ENCODE measurements at regions not wholly inside any gene's neighbourhood (a gene's known extent, or its start where the extent isn't known, plus 50 kb on each side); places are given as distances from the start of the nearest gene placed in this dataset.

DNA sequence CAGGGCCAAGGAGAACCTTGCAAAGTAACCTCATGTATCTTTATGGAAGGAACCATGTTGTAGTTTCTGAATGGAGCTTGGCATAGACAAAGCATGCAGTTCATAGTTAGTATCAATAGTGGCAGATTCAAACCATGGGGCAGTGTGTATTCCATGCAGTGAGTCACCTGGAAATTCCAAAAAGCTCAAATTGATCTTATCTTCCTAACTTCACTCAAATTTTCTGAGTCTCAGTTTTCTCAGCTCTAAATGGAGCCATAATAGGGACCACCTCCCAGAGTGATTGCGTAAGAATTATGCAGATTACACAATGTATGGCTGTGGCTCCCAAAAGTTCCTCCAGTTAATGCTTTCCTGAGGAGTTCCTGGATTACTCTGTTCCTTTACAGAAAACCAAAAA, 549.9 kb upstream of the KLF4 start:
- TF ChIP-seq POLR2A (IDR thresholded peaks at IDR 0.05), result no peak
- TF ChIP-seq, protein P1, sequence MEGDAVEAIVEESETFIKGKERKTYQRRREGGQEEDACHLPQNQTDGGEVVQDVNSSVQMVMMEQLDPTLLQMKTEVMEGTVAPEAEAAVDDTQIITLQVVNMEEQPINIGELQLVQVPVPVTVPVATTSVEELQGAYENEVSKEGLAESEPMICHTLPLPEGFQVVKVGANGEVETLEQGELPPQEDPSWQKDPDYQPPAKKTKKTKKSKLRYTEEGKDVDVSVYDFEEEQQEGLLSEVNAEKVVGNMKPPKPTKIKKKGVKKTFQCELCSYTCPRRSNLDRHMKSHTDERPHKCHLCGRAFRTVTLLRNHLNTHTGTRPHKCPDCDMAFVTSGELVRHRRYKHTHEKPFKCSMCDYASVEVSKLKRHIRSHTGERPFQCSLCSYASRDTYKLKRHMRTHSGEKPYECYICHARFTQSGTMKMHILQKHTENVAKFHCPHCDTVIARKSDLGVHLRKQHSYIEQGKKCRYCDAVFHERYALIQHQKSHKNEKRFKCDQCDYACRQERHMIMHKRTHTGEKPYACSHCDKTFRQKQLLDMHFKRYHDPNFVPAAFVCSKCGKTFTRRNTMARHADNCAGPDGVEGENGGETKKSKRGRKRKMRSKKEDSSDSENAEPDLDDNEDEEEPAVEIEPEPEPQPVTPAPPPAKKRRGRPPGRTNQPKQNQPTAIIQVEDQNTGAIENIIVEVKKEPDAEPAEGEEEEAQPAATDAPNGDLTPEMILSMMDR (IDR thresholded peaks at IDR 0.05), result no peak
